ENCODE measurements at regions not wholly inside any gene's neighbourhood (a gene's known extent, or its start where the extent isn't known, plus 50 kb on each side); places are given as distances from the start of the nearest gene placed in this dataset.

DNA sequence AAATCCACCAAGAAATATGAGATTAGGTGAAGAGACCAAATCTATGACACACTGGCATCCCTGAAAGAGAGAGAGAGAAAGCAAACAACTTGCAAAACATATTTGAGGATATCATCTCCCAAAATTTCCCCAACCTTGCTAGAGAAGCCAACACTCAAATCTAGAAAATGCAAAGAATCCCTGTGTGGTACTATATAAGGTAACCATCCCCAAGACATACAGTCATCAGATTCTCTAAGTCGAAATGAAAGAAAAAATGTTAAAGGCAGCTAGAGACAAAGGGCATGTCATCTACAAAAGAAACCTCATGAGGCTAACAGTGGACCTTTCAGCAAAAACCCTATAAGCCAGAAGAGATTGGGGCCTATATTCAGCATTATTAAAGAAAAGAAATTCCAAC lies 622.1 kb upstream of the LMCD1 start:
- Histone ChIP-seq H3K27ac (no peak overlapping the region), H3K4me3 (no peak overlapping the region)
- TF ChIP-seq, protein P1, sequence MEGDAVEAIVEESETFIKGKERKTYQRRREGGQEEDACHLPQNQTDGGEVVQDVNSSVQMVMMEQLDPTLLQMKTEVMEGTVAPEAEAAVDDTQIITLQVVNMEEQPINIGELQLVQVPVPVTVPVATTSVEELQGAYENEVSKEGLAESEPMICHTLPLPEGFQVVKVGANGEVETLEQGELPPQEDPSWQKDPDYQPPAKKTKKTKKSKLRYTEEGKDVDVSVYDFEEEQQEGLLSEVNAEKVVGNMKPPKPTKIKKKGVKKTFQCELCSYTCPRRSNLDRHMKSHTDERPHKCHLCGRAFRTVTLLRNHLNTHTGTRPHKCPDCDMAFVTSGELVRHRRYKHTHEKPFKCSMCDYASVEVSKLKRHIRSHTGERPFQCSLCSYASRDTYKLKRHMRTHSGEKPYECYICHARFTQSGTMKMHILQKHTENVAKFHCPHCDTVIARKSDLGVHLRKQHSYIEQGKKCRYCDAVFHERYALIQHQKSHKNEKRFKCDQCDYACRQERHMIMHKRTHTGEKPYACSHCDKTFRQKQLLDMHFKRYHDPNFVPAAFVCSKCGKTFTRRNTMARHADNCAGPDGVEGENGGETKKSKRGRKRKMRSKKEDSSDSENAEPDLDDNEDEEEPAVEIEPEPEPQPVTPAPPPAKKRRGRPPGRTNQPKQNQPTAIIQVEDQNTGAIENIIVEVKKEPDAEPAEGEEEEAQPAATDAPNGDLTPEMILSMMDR (IDR thresholded peaks at IDR 0.05) = no peak
- no peak for DNase-seq (ENCODE audit: low spot score)

DNA sequence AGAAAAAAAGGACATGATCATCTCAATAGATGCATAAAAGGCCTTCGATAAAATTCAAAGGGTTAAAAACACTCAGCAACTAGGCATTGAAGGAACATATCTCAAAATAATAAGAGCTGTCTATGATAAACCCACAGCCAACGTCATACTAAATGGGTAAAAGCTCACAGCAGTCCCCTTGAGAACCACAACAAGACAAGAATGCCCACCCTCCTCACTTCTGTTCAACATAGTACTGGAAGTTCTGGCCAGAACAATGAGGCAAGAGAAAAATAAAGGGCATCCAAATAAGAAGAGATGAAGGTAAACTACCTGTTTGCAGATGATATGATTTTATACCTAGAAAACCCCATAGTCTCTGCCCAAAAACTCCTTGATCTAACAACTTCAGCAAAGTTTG lies 619.7 kb upstream of the LMCD1 start:
- DNase-seq (ENCODE audit: low spot score) = no peak
- TF ChIP-seq, protein P1 (IDR thresholded peaks at IDR 0.05) = no peak
- H3K4me3 ChIP-seq = no peak overlapping the region

DNA sequence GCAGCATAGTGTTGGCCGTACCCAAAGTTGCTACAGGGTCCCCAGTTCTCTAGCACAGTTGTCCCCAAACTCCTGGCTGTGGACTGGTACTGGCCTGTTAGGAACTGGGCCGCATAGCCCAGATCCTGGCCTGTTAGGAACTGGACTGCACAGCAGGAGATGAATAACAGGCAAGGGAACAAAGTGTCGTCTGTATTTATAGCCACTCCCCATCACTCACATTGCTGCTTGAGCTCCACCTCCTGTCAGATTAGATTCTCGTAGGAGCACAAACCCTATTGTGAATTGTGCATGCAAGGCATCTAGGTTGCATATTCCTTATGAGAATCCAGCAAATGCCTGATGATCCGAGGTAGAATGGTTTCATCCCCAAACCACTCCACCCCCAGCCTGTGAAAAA lies 604.0 kb upstream of the LMCD1 start:
- Histone ChIP-seq H3K4me3 (no peak overlapping the region), H3K27ac (no peak overlapping the region)
- no peak for DNase-seq (ENCODE audit: low spot score)
- TF ChIP-seq, protein P1 (IDR thresholded peaks at IDR 0.05) = no peak

More for the DNA sequence above, 619.7 kb upstream of the LMCD1 start:
- no peak overlapping the region for H3K27ac ChIP-seq

DNA sequence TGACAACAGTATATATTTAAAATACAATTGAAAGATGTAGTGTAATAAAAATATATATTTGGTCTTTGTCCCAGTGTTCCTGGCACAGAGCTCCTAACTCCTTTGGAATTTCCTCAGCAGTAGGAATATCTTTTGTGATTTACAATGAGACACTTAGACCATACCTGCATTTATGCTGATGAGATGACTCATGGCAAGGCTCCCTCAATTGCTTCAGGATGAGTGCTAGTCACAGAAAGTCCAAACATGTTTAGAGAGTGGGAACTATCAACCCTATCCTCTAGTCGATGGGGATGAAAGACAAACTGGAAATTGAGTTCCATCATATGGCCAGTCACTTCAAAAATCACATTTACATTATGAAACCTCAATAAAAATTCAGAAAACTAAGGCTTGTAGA lies 588.3 kb upstream of the LMCD1 start:
- Histone ChIP-seq H3K27ac (no peak overlapping the region), H3K4me3 (no peak overlapping the region)
- no peak for DNase-seq (ENCODE audit: low spot score)
- TF ChIP-seq, protein P1 (IDR thresholded peaks at IDR 0.05) = no peak

DNA sequence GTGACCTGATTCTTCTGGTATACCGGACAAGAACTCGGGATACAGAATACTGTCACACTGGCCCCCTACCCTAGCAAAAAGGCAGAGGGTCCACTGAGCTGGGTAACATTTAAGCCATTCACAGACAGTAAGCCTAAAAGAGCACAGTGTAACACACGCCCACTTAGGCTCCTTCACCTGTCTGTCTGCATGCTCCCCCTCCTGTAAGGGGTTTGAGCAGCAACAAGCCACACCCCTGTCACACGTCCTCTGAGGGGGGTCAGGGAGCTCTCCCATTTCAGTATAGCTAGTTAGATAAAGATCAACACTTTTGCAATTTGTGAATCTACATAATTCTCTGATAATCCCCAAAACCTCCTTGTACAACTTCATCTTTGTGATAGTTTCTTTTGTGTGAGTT lies 586.3 kb upstream of the LMCD1 start:
- TF ChIP-seq, protein P1 (IDR thresholded peaks at IDR 0.05) = no peak

DNA sequence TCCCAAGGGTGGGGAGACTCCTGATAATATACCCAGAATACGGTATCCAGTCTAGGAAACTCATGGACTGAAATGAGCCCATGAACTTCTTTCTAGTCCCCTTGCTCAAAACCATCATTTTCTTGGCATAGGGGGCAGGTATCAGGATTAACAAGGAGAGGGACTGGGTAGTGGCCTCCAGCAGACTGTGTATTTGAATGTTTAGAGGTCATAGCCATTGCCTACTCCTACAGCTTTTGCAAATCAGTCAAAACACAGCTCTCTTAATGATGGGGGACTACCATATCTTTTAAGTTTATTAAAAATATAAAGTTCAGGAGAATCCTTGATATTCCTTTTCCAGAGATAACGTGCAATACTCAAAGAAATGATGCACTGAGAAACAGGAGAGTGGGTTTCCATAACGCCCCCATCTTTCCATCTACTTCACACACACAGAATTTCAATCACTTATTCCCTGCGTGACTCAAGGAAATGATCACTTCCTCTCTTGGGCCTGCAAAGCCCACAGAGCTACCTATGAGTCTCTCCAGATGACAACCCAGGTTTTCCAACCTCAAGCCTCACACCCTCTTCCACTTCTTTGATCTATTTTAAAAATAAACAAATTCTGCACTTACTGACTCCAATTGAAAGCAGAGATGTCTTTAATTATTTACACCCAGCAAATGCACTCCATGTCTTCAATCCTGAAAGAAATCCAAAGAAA lies 584.0 kb upstream of the LMCD1 start:
- no peak overlapping the region for H3K4me3 ChIP-seq
- H3K27ac ChIP-seq = no peak overlapping the region
- no peak for DNase-seq (ENCODE audit: low spot score)
- TF ChIP-seq, protein P1 (IDR thresholded peaks at IDR 0.05) = no peak

More for the DNA sequence above, 586.3 kb upstream of the LMCD1 start:
- Histone ChIP-seq H3K27ac (no peak overlapping the region), H3K4me3 (no peak overlapping the region)
- DNase-seq (ENCODE audit: low spot score) = no peak

DNA sequence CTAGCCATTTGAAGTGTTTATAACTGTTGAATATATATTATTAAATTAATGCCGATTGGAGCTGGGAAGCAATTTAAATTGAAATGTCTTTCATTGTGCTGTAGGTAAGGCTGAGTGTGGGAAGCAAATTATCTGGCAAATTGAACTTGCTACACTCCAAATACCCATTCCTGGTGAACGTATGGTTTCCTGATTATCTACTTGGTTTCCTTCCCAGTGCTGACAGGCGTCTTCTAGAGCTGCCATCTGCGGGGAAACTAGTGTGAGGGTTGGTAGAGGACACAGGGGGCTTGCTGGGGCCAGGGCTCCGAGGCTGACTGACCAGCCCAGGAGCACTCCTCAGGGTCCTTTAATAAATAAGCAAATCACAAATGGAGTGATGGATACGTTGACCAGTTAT lies 581.4 kb upstream of the LMCD1 start:
- TF ChIP-seq, protein P1 (IDR thresholded peaks at IDR 0.05) = no peak
- Histone ChIP-seq H3K4me3 (no peak overlapping the region), H3K27ac (no peak overlapping the region)
- DNase-seq (ENCODE audit: low spot score) = no peak
